Progenitor cell of endocrine pancreas (in vitro differentiated cells): ENCODE measurements at regions not wholly inside any gene's neighbourhood (a gene's known extent, or its start where the extent isn't known, plus 50 kb on each side); places are given as distances from the start of the nearest gene placed in this dataset.
A peak's percentile ranks its signal among the peaks of the same experiment; 100 is the strongest.
"Not testable (repeated sequence)": the region's sequence is repeated elsewhere in the genome, so short reads cannot be mapped to it uniquely, and the experiment has no call there.

Source experiments
- DNase-seq: peaks from one replicate; pipeline ENCODE4 v3.0.0; 2021; ENCODE audit warnings: low spot score; ENCODE audit not compliant: unreplicated experiment
- H3K27ac Mint-ChIP-seq: 2 replicates; pipeline ENCODE4 v1.8.0; 2021; ENCODE audit warnings: mild to moderate bottlenecking, moderate library complexity, mixed read lengths
- H3K27me3 Mint-ChIP-seq: 2 replicates; pipeline ENCODE4 v1.8.0; 2021; ENCODE audit warnings: mixed read lengths
- H3K36me3 Mint-ChIP-seq: 2 replicates; pipeline ENCODE4 v1.8.0; 2022; ENCODE audit warnings: mixed read lengths; ENCODE audit not compliant: insufficient read depth
- H3K4me1 Mint-ChIP-seq: 2 replicates; pipeline ENCODE4 v1.8.0; 2021; ENCODE audit warnings: low read depth, mixed read lengths
- H3K4me3 Mint-ChIP-seq: 2 replicates; pipeline ENCODE4 v1.8.0; 2021; ENCODE audit warnings: low read depth, mild to moderate bottlenecking, moderate library complexity, mixed read lengths
- H3K9me3 Mint-ChIP-seq: 2 replicates; pipeline ENCODE4 v1.8.0; 2021; ENCODE audit warnings: low read depth, mixed read lengths
- CTCF ChIP-seq: fragments of 200-600 bp; sonication (generic); IDR thresholded peaks from one replicate; pipeline ENCODE4 v1.5.0; 2021; ENCODE audit warnings: antibody characterized with exemption, mild to moderate bottlenecking; ENCODE audit not compliant: unreplicated experiment

DNA sequence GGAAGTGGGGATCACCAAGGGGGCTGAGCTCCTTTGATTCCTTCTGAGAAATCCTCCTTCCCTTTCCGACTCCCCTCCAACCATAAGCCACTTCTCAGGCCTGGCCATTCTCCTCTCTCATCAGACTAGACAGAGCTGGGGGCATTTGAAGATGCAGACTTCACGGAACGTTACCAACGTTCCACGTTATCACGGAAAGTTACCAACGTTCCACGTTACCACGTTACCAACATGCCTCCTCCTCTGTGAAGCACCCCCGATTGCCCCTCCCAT, 85.4 kb upstream of the WWC2 start:
- Mint-ChIP-seq H3K9me3 (peaks cover under 1% of the 10 kb centered on the region), H3K36me3 (peaks cover under 1% of the 10 kb centered on the region), H3K4me1 (peaks cover 2% of the 10 kb centered on the region), H3K27me3 (peaks cover 38% of the 10 kb centered on the region), H3K27ac (no peak overlapping the region), H3K4me3 (no peak overlapping the region)
- TF ChIP-seq CTCF = no peak
- no peak for DNase-seq

- peaks cover 42% of the 10 kb centered on the region for H3K27me3 Mint-ChIP-seq
- no peaks in the 10 kb centered on the region for H3K36me3 Mint-ChIP-seq
- peaks cover 7% of the 10 kb centered on the region for H3K4me1 Mint-ChIP-seq
- H3K27ac Mint-ChIP-seq = no peak overlapping the region
- no peak for DNase-seq
- no peak for TF ChIP-seq CTCF
- no peaks in the 10 kb centered on the region for H3K9me3 Mint-ChIP-seq
- no peak overlapping the region for H3K4me3 Mint-ChIP-seq
These were observed 86.0 kb upstream of the WWC2 start for GRCh38 chr4:183012879-183013729.

DNA sequence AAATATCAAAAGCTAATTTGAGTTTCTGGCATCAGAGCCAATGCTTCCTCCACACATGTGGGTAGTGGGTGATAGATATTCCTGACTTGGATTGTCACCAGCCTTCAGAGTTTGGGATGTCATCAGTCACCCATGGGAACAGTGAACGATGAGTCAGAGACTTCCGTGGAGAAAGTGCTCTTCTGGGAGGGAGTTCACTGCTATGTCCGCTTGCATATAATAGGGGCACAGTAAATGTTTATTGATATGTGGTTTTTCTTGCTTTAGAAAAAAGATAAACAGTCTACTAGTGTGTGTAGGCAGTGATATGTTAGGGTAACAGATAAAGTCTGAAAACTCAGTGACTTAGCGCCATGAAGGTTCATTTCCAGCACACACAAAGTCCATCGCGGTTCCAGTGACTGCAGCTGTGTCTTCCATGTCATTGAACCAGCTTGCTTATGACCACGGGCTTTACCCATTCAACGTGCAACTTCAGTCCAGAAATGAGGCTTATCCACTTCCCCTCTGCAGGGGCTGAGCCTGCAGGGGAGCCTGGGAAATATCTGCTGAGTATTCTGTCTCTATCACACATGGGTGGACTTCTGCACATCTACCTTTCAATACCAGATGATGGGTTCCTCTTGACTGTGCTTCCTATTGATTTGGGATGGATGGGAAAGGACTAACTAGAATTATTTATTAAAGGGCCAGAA, 87.7 kb upstream of the WWC2 start:
- no peak overlapping the region for H3K27ac Mint-ChIP-seq
- H3K27me3 Mint-ChIP-seq = peaks cover 48% of the 10 kb centered on the region
- no peak for DNase-seq

GRCh38 chr4:183008492-183008891, 90.6 kb upstream of the WWC2 start:
- no peaks in the 10 kb centered on the region for H3K36me3 Mint-ChIP-seq
- no peak for TF ChIP-seq CTCF
- peaks cover 4% of the 10 kb centered on the region for H3K9me3 Mint-ChIP-seq
- H3K27me3 Mint-ChIP-seq = peaks cover 43% of the 10 kb centered on the region
- no peak overlapping the region for H3K27ac Mint-ChIP-seq
- H3K4me1 Mint-ChIP-seq = peaks cover 7% of the 10 kb centered on the region
- DNase-seq = no peak
- H3K4me3 Mint-ChIP-seq = peak overlapping the region; percentile 27

More for the DNA sequence above, 87.7 kb upstream of the WWC2 start:
- H3K9me3 Mint-ChIP-seq = no peaks in the 10 kb centered on the region
- H3K36me3 Mint-ChIP-seq = no peaks in the 10 kb centered on the region
- H3K4me1 Mint-ChIP-seq = peaks cover 7% of the 10 kb centered on the region
- TF ChIP-seq CTCF = no peak
- H3K4me3 Mint-ChIP-seq = no peak overlapping the region

DNA sequence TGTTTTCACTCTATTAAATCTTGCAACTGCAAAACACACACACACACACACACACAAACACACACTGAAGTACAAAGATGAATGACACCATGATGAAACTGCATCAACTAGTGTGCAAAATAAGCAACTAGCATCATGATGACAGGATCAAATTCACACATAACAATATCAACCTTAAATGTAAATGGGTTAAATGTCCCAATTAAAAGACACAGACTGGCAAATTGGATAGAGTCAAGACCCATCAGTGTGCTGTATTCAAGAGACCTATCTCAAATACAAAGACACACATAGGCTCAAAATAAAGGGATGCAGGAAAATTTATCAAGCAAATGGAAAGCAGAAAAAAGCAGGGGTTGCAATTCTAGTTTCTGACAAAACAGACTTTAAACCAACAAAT, 87.2 kb upstream of the DCTD start:
- H3K36me3 Mint-ChIP-seq, H3K9me3 Mint-ChIP-seq, H3K4me1 Mint-ChIP-seq, H3K4me3 Mint-ChIP-seq, DNase-seq, H3K27ac Mint-ChIP-seq: not testable (repeated sequence)
- peaks cover 18% of the 10 kb centered on the region for H3K27me3 Mint-ChIP-seq

DNA sequence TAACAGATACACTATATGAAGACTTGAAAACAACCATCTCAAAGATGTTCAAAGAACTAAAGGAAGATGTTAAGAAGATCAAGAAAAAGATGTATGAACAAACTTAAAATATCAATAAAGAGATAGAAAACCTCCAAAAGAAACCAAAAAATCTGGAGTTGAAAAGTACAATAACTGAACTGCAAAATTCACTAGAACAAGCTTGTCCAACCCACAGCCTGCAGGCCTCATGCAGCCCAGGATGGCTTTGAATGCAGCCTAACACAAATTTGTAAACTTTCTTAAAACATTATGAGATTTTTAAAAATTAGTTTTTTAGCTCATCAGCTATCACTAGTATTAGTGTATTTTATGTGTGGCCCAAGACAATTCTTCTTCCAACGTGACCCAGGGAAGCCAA, 77.0 kb upstream of the DCTD start:
- no peak overlapping the region for H3K27ac Mint-ChIP-seq
- H3K4me1 Mint-ChIP-seq = no peaks in the 10 kb centered on the region
- peaks cover 5% of the 10 kb centered on the region for H3K27me3 Mint-ChIP-seq
- H3K36me3 Mint-ChIP-seq = peaks cover 2% of the 10 kb centered on the region
- H3K4me3 Mint-ChIP-seq = no peak overlapping the region
- DNase-seq = no peak
- no peak for TF ChIP-seq CTCF
- H3K9me3 Mint-ChIP-seq = peaks cover 22% of the 10 kb centered on the region
